ENCODE measurements at regions not wholly inside any gene's neighbourhood (a gene's known extent, or its start where the extent isn't known, plus 50 kb on each side); places are given as distances from the start of the nearest gene placed in this dataset.

DNA sequence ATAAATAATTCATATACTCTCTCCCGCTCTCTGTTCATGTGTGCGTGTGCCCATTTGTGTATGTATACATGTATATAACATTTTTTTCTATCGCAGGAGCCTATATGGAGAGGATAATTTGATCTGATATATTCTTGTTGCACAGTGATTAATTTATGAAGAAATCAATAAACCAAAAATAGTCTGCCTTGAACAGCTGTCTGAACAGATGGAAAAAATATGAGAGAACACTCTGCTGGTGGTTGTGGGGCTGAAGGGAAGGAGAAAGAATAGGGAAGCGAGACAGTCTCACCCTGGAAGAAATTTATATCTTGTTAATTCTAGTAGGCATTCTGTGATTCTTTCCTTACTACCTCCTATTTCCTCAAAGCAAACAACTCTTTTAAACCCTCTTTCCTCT lies 96.6 kb upstream of the B3GAT2 start:
- TF ChIP-seq, protein P1, sequence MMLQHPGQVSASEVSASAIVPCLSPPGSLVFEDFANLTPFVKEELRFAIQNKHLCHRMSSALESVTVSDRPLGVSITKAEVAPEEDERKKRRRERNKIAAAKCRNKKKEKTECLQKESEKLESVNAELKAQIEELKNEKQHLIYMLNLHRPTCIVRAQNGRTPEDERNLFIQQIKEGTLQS (IDR thresholded peaks at IDR 0.05; ENCODE audit: insufficient read depth, low read depth, low read length): no peak
- TF ChIP-seq, protein P2, sequence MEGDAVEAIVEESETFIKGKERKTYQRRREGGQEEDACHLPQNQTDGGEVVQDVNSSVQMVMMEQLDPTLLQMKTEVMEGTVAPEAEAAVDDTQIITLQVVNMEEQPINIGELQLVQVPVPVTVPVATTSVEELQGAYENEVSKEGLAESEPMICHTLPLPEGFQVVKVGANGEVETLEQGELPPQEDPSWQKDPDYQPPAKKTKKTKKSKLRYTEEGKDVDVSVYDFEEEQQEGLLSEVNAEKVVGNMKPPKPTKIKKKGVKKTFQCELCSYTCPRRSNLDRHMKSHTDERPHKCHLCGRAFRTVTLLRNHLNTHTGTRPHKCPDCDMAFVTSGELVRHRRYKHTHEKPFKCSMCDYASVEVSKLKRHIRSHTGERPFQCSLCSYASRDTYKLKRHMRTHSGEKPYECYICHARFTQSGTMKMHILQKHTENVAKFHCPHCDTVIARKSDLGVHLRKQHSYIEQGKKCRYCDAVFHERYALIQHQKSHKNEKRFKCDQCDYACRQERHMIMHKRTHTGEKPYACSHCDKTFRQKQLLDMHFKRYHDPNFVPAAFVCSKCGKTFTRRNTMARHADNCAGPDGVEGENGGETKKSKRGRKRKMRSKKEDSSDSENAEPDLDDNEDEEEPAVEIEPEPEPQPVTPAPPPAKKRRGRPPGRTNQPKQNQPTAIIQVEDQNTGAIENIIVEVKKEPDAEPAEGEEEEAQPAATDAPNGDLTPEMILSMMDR (IDR thresholded peaks at IDR 0.05; ENCODE audit: control extremely low read depth in 1 of 3, insufficient read depth in 1 of 3, low read depth in 1 of 3, low read length in 3 of 3): no peak
